H1 (cell line): ENCODE measurements at regions not wholly inside any gene's neighbourhood (a gene's known extent, or its start where the extent isn't known, plus 50 kb on each side); places are given as distances from the start of the nearest gene placed in this dataset.

Experiments used
- CTCF ChIA-PET: fragments of 300-600 bp; sonication (Branson Sonifier 250); formaldehyde crosslinking; loops from one replicate; lab custom pipeline; 2021; ENCODE audit not compliant: partially characterized antibody; lab: Charles Lee
- POLR2A ChIA-PET: fragments of 300-600 bp; sonication (Branson Sonifier 250); formaldehyde crosslinking; loops from one replicate; lab custom pipeline; 2021; ENCODE audit warnings: inconsistent platforms; ENCODE audit not compliant: partially characterized antibody; lab: Charles Lee
- DNase-seq, 2 experiments: peaks; one replicate each; pipeline versions ENCODE4 v3.0.0 to v3.0.0-alpha.2; 2010 to 2022; ENCODE audit warnings: low spot score in 2 of 2, low read depth in 1 of 2, mixed read lengths in 1 of 2
- FAIRE-seq: peaks from 2 replicates; lab custom pipeline; 2011; peaks lifted over from hg19 to GRCh38; lab: Jason Lieb, UNC
- H2AFZ ChIP-seq: 2 replicates; pipeline ENCODE4 v1.8.1; 2012; ENCODE audit warnings: low read length, inconsistent platforms
- H2AK5ac ChIP-seq: 2 replicates; pipeline ENCODE4 v1.6.1; 2013; ENCODE audit warnings: low read depth, low read length
- H2BK120ac ChIP-seq: replicated peaks from 2 replicates; pipeline ENCODE3; 2013; ENCODE audit warnings: low read depth, low read length, inconsistent platforms
- H2BK12ac ChIP-seq: 2 replicates; pipeline ENCODE4 v1.6.1; 2013; ENCODE audit warnings: low read depth, low read length
- H2BK15ac ChIP-seq: 2 replicates; pipeline ENCODE4 v1.6.1; 2013; ENCODE audit warnings: low read length
- H2BK20ac ChIP-seq: 2 replicates; pipeline ENCODE4 v1.6.1; 2013; ENCODE audit warnings: low read length
- H2BK5ac ChIP-seq: 2 replicates; pipeline ENCODE4 v1.6.1; 2013; ENCODE audit warnings: low read depth, low read length
- H3K14ac ChIP-seq: 2 replicates; pipeline ENCODE4 v1.6.1; 2013; ENCODE audit warnings: inconsistent platforms; ENCODE audit not compliant: insufficient read length
- H3K18ac ChIP-seq: 2 replicates; pipeline ENCODE4 v1.6.1; 2013; ENCODE audit warnings: low read length; ENCODE audit errors: extremely low read depth
- H3K23ac ChIP-seq: 2 replicates; pipeline ENCODE4 v1.6.1; 2013; ENCODE audit warnings: inconsistent platforms; ENCODE audit not compliant: insufficient read length
- H3K23me2 ChIP-seq: 2 replicates; pipeline ENCODE4 v1.6.1; 2013; ENCODE audit warnings: low read depth, low read length
- H3K27ac ChIP-seq: 2 replicates; pipeline ENCODE4 v1.6.1; 2011; ENCODE audit warnings: low read depth, low read length, inconsistent platforms
- H3K27me3 ChIP-seq, 4 experiments: replicated peaks in 1 of 4; 1 replicate in 1 of 4; 2 replicates in 3 of 4; pipeline versions ENCODE4 v1.6.1 to v1.8.1; 2011 to 2013; ENCODE audit warnings: low read length in 3 of 4, mild to moderate bottlenecking in 3 of 4, inconsistent platforms in 2 of 4, mixed read lengths in 2 of 4, moderate library complexity in 1 of 4; ENCODE audit not compliant: control insufficient read depth in 3 of 4, insufficient read depth in 3 of 4; ENCODE audit errors: extremely low read depth in 1 of 4
- H3K36me3 ChIP-seq, 4 experiments: 2 replicates each; pipeline versions ENCODE4 v1.6.1 to v1.8.1; 2011 to 2013; ENCODE audit warnings: mild to moderate bottlenecking in 4 of 4, low read length in 3 of 4, moderate library complexity in 2 of 4, control low read depth in 1 of 4, inconsistent platforms in 1 of 4; ENCODE audit not compliant: insufficient read depth in 4 of 4, control insufficient read depth in 2 of 4
- H3K4ac ChIP-seq: replicated peaks from 2 replicates; pipeline ENCODE3; 2013; ENCODE audit warnings: low read length, low read depth, mixed read lengths, inconsistent platforms; ENCODE audit not compliant: insufficient read length
- H3K4me1 ChIP-seq, 4 experiments: replicated peaks in 1 of 4; 1 replicate in 1 of 4; 2 replicates in 3 of 4; pipeline versions ENCODE4 v1.6.1 to v1.8.1; 2011 to 2013; ENCODE audit warnings: low read length in 3 of 4, inconsistent platforms in 2 of 4, mixed read lengths in 1 of 4; ENCODE audit not compliant: insufficient read depth in 4 of 4, control insufficient read depth in 3 of 4
- H3K4me2 ChIP-seq, 2 experiments: 2 replicates each; pipeline versions ENCODE4 v1.6.1 to v1.8.1; 2011 to 2013; ENCODE audit warnings: low read depth in 2 of 2, low read length in 2 of 2, control low read depth in 1 of 2, inconsistent platforms in 1 of 2, mild to moderate bottlenecking in 1 of 2; ENCODE audit not compliant: insufficient read depth in 1 of 2
- H3K4me3 ChIP-seq, 4 experiments: fragments of 200-600, 300-600 bp in 1 of 4; sonication (generic), shearing (Covaris generic), sonication (Bioruptor Twin) in 1 of 4; 2 replicates each; pipeline versions ENCODE4 v1.5.1 to v1.8.1; 2011 to 2016; ENCODE audit warnings: low read length in 4 of 4, low read depth in 3 of 4, control low read depth in 2 of 4, inconsistent platforms in 2 of 4, mild to moderate bottlenecking in 2 of 4, mixed read lengths in 1 of 4, moderate library complexity in 1 of 4; ENCODE audit not compliant: insufficient read depth in 2 of 4; ENCODE audit errors: extremely low read depth in 1 of 4
- H3K56ac ChIP-seq: replicated peaks from 2 replicates; pipeline ENCODE3; 2013; ENCODE audit warnings: low read depth, mild to moderate bottlenecking, mixed read lengths, low read length, inconsistent platforms; ENCODE audit not compliant: insufficient read length
- H3K79me1 ChIP-seq: 2 replicates; pipeline ENCODE4 v1.6.1; 2013; ENCODE audit warnings: low read depth, low read length, control low read depth
- H3K79me2 ChIP-seq, 2 experiments: 2 replicates each; pipeline versions ENCODE4 v1.6.1 to v1.8.1; 2012 to 2013; ENCODE audit warnings: low read length in 2 of 2, mild to moderate bottlenecking in 2 of 2, inconsistent platforms in 1 of 2; ENCODE audit not compliant: insufficient read depth in 2 of 2, control insufficient read depth in 1 of 2
- H3K9ac ChIP-seq, 4 experiments: replicated peaks in 1 of 4; 1 replicate in 1 of 4; 2 replicates in 3 of 4; pipeline versions ENCODE4 v1.6.1 to v1.8.1; 2011 to 2013; ENCODE audit warnings: low read depth in 3 of 4, low read length in 3 of 4, control low read depth in 2 of 4, mild to moderate bottlenecking in 2 of 4, moderate library complexity in 2 of 4, inconsistent platforms in 1 of 4; ENCODE audit errors: extremely low read depth in 1 of 4
- H3K9me3 ChIP-seq, 2 experiments: 2 replicates each; pipeline versions ENCODE4 v1.6.1 to v1.8.1; 2012 to 2013; ENCODE audit warnings: mild to moderate bottlenecking in 2 of 2, moderate library complexity in 2 of 2, control low read depth in 1 of 2, inconsistent platforms in 1 of 2, low read depth in 1 of 2, low read length in 1 of 2, mixed read lengths in 1 of 2; ENCODE audit not compliant: insufficient read depth in 2 of 2
- H4K20me1 ChIP-seq, 2 experiments: replicated peaks in 1 of 2; 2 replicates each; pipeline versions ENCODE3 to v1.8.1; 2011 to 2013; ENCODE audit warnings: inconsistent platforms in 2 of 2, low read length in 2 of 2, mild to moderate bottlenecking in 1 of 2; ENCODE audit not compliant: insufficient read depth in 2 of 2, control insufficient read depth in 1 of 2
- H4K5ac ChIP-seq: 2 replicates; pipeline ENCODE4 v1.6.1; 2013; ENCODE audit warnings: low read length, low read depth, mixed read lengths, inconsistent platforms; ENCODE audit not compliant: insufficient read length
- H4K8ac ChIP-seq: 2 replicates; pipeline ENCODE4 v1.8.0; 2013; ENCODE audit warnings: mild to moderate bottlenecking, moderate library complexity, low read length, inconsistent platforms; ENCODE audit not compliant: insufficient read depth; ENCODE audit errors: extremely low read depth
- H4K91ac ChIP-seq: replicated peaks from 2 replicates; pipeline ENCODE3; 2013; ENCODE audit warnings: low read length, mixed read lengths, inconsistent platforms; ENCODE audit not compliant: insufficient read length
- TBP ChIP-seq: IDR thresholded peaks from 2 replicates; pipeline ENCODE4 v1.6.1; 2011; ENCODE audit warnings: low read depth, low read length, improper control_type of control experiment
- WGBS, 2 experiments: shearing (Covaris generic) in 1 of 2; methylation state at CpG; one replicate each; pipeline versions ENCODE4 v1.1.6 to v1.1.7; 2013 to 2015; ENCODE audit warnings: low lambda C conversion rate in 2 of 2, mixed read lengths in 2 of 2, inconsistent platforms in 1 of 2, low coverage in 1 of 2, missing lambda C conversion rate in 1 of 2; ENCODE audit not compliant: insufficient replicate concordance in 2 of 2, insufficient coverage in 1 of 2, insufficient read length in 1 of 2; ENCODE audit errors: extremely low coverage in 1 of 2, missing lambda C conversion rate in 1 of 2; 5-methylcytosine and 5-hydroxymethylcytosine counted together

DNA sequence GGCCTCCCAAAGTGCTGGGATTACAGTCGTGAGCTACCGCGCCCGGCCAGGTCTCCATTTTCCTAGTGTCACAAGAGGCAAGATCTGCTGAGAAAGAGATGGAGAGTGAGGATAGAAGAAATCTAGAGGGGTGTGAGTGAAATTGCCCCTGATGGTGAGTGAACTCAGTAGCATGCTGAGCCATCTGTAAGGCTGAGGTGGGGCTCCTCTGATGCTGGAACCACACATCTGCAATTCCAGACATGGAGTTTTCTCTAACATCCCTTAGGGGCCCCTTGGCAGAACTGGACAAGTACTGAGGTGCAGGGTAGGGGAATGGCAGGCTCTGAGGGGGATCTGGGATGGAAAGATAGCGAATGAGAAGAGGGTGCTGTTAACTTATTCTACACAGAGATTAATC, 72.0 kb upstream of the FER start:
- no peak overlapping the region for H4K8ac ChIP-seq
- H2BK15ac ChIP-seq = no peak overlapping the region
- ChIA-PET CTCF (interaction anchor here (1.2 to 1.5 kb wide), 2 partner anchors 22 to 33 kb away, joined by 3 to 4 read pairs; no protein-coding TSS in a partner anchor), POLR2A (no interaction called here)
- DNase-seq = no peak
- H3K4me2 ChIP-seq = no peak overlapping the region
- H3K79me1 ChIP-seq = no peaks in the 10 kb centered on the region
- H2AK5ac ChIP-seq = no peak overlapping the region
- H4K20me1 ChIP-seq = no peaks in the 10 kb centered on the region
- no peaks in the 10 kb centered on the region for H3K9me3 ChIP-seq
- no peak overlapping the region for H2BK20ac ChIP-seq
- H3K27ac ChIP-seq = no peak overlapping the region
- TF ChIP-seq TBP = no peak
- no peak overlapping the region for H3K14ac ChIP-seq
- no peak overlapping the region for H3K4ac ChIP-seq
- no peaks in the 10 kb centered on the region for H3K79me2 ChIP-seq
- no peak overlapping the region for H2BK12ac ChIP-seq
- H3K23me2 ChIP-seq = no peaks in the 10 kb centered on the region
- no peak overlapping the region for H2AFZ ChIP-seq
- H3K56ac ChIP-seq = no peak overlapping the region
- H4K5ac ChIP-seq = no peak overlapping the region
- H2BK5ac ChIP-seq = no peak overlapping the region
- H3K18ac ChIP-seq = no peak overlapping the region
- peaks cover 0 to 5% (median 0%) of the 10 kb centered on the region in 4 experiments; a peak in 1 of 7 replicates for H3K4me1 ChIP-seq
- no peak for FAIRE-seq
- no peaks in the 10 kb centered on the region for H3K36me3 ChIP-seq
- H4K91ac ChIP-seq = no peak overlapping the region
- WGBS, 2 experiments = 85% methylated on average over 5 of the region's 5 CpGs; no CpG with 5 or more reads in 1 of the 2 experiments
- no peak overlapping the region for H3K23ac ChIP-seq
- H3K4me3 ChIP-seq = no peak overlapping the region
- no peak overlapping the region for H2BK120ac ChIP-seq
- peaks cover 0 to 3% (median 0%) of the 10 kb centered on the region in 4 experiments; a peak in 3 of 7 replicates for H3K27me3 ChIP-seq
- H3K9ac ChIP-seq = no peak overlapping the region
